ACC112 (cell line): ENCODE measurements at regions not wholly inside any gene's neighbourhood (a gene's known extent, or its start where the extent isn't known, plus 50 kb on each side); places are given as distances from the start of the nearest gene placed in this dataset.
A peak's percentile ranks its signal among the peaks of the same experiment; 100 is the strongest.
"Not testable (repeated sequence)": the region's sequence is repeated elsewhere in the genome, so short reads cannot be mapped to it uniquely, and the experiment has no call there.

Experiments
- H2AFZ ChIP-seq: fragments of 200-600 bp; sonication (generic); one replicate; pipeline ENCODE4 v1.6.0; 2017; ENCODE audit warnings: antibody characterized with exemption, low read length; ENCODE audit not compliant: unreplicated experiment
- H3K27ac ChIP-seq: fragments of 200-600 bp; sonication (generic); 2 replicates; pipeline ENCODE4 v1.5.1; 2014; ENCODE audit warnings: low read depth, mild to moderate bottlenecking, antibody characterized with exemption, low read length, moderate library complexity
- H3K27me3 ChIP-seq: fragments of 200-600 bp; sonication (generic); 2 replicates; pipeline ENCODE4 v1.6.1; 2014; ENCODE audit warnings: mild to moderate bottlenecking, antibody characterized with exemption, low read length, moderate library complexity, mixed read lengths; ENCODE audit not compliant: insufficient read depth
- H3K36me3 ChIP-seq: fragments of 200-600 bp; sonication (generic); 2 replicates; pipeline ENCODE4 v1.6.1; 2016; ENCODE audit warnings: mild to moderate bottlenecking, antibody characterized with exemption, low read length, moderate library complexity, mixed read lengths; ENCODE audit not compliant: insufficient read depth
- H3K4me1 ChIP-seq: fragments of 200-600 bp; sonication (generic); one replicate; pipeline ENCODE4 v1.6.1; 2016; ENCODE audit warnings: low read length, mixed read lengths; ENCODE audit not compliant: insufficient read depth, unreplicated experiment, control insufficient read depth
- H3K4me3 ChIP-seq: fragments of 200-600 bp; sonication (generic); 2 replicates; pipeline ENCODE4 v1.5.1; 2014; ENCODE audit warnings: mild to moderate bottlenecking, low read depth, low read length
- H3K79me2 ChIP-seq: fragments of 200-600 bp; sonication (generic); one replicate; pipeline ENCODE4 v1.6.0; 2016; ENCODE audit warnings: low read length; ENCODE audit not compliant: control insufficient read depth, unreplicated experiment, insufficient read depth

GRCh38 chr15:95784508-95784907, 546.0 kb upstream of the NR2F2 start:
- Histone ChIP-seq H3K4me3 (no peak overlapping the region), H3K79me2 (no peaks in the 10 kb centered on the region), H3K36me3 (no peaks in the 10 kb centered on the region), H3K4me1 (no peaks in the 10 kb centered on the region), H3K27ac (no peak overlapping the region), H2AFZ (no peak overlapping the region), H3K27me3 (no peaks in the 10 kb centered on the region)

GRCh38 chr15:95785276-95785675, 545.2 kb upstream of the NR2F2 start:
- H3K27ac ChIP-seq, H3K79me2 ChIP-seq: not testable (repeated sequence)

DNA sequence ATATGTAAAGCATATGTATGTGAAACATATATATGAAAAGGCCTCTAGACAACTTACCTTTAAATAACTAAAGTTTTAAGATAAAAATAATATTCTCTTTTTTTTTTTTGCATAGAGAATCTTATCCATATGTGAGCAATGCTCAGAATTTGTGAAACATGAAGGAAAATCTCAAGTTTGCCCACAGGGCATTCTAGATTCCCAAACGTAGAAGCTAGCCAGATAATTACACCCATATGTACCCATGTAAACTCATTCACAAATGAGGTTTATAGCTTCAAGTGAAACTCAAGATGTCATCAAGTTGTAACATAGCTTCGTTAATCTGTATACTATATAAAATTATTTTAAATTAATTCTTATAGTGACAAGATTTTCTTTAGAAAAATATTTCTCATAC, 537.3 kb upstream of the NR2F2 start:
- no peaks in the 10 kb centered on the region for H3K4me1 ChIP-seq
- no peaks in the 10 kb centered on the region for H3K36me3 ChIP-seq
- no peak overlapping the region for H3K4me3 ChIP-seq
- no peaks in the 10 kb centered on the region for H3K27me3 ChIP-seq
- no peak overlapping the region for H2AFZ ChIP-seq
- H3K79me2 ChIP-seq = no peaks in the 10 kb centered on the region
- H3K27ac ChIP-seq = no peak overlapping the region

More at GRCh38 chr15:95785276-95785675, 545.2 kb upstream of the NR2F2 start:
- H3K4me3 ChIP-seq, H3K27me3 ChIP-seq, H2AFZ ChIP-seq, H3K36me3 ChIP-seq, H3K4me1 ChIP-seq: not testable (repeated sequence)

DNA sequence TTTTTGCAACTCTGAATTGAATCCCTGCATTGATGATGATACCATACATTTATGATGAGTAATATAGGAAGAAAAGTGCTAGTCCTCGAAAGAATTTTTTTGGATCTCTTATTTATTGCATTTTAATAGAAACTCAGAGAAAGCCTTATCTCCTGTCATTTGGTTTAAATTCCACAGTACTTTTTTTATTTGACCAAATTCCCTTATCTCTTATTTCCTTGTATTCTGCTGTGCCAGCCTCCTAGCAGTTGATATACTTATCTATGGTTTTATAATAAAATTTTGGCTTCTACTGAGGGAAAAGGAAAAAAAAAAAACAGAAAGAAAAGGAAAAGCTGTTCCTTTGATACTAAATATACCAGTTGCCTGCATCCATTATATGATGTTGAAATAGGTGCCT, 535.1 kb upstream of the NR2F2 start:
- no peak overlapping the region for H3K4me3 ChIP-seq

DNA sequence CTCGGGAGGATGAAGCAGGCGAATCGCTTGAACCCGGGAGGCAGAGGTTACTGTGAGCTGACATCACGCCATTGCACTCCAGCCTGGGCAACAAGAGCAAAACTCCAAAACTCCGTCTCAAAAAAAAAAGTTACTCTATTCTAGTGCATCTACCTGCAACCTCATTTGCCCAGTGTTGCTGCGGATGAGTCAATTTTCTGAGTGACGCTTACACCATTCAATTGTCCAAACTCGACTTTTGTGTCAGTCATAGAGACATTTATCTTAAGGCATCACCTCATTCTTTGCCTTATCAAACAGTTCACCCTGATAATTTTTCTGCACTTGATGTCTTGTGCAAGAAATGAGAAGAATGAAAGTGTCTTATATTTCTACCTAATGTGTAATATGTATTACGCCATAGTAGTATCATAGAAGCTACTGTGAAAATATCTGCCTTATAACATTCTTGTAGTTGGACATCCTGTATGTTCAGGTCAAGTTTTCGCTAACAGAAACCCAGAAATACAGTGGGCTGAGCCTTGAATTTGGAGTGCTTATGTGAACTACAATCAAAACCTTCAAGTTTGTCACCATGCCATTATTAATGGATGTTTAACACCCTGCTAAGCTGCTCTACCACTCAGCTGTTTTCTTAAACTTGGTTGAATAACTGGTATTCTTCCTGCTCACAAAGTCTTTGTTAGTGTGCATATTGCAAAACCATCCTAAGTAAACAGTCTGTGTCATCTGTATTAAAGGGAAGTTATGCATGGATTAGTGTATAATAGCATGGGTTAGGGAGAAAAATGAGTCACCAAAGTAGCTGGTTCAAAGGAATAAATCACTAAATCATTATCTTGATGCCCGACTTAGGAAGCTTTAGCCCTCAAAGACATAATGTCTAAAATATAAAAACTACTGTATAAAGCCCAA, 531.0 kb upstream of the NR2F2 start:
- Histone ChIP-seq H3K27ac (peak overlapping the region; percentile 72), H3K4me1 (peaks cover 15% of the 10 kb centered on the region), H3K27me3 (no peaks in the 10 kb centered on the region), H3K4me3 (peak overlapping the region; percentile 20; the same call in 1 of the 2 replicates), H2AFZ (peak overlapping the region; percentile 43), H3K79me2 (no peaks in the 10 kb centered on the region), H3K36me3 (no peaks in the 10 kb centered on the region)

More for the DNA sequence above, 535.1 kb upstream of the NR2F2 start:
- Histone ChIP-seq H3K4me1 (peaks cover 13% of the 10 kb centered on the region), H3K79me2 (no peaks in the 10 kb centered on the region), H3K36me3 (no peaks in the 10 kb centered on the region), H3K27me3 (no peaks in the 10 kb centered on the region), H3K27ac (no peak overlapping the region), H2AFZ (no peak overlapping the region)

GRCh38 chr15:95804484-95804883, 526.0 kb upstream of the NR2F2 start:
- Histone ChIP-seq H3K27ac (no peak overlapping the region), H3K4me1 (peaks cover 10% of the 10 kb centered on the region), H3K79me2 (no peaks in the 10 kb centered on the region), H3K27me3 (no peaks in the 10 kb centered on the region), H2AFZ (no peak overlapping the region), H3K36me3 (no peaks in the 10 kb centered on the region), H3K4me3 (no peak overlapping the region)

DNA sequence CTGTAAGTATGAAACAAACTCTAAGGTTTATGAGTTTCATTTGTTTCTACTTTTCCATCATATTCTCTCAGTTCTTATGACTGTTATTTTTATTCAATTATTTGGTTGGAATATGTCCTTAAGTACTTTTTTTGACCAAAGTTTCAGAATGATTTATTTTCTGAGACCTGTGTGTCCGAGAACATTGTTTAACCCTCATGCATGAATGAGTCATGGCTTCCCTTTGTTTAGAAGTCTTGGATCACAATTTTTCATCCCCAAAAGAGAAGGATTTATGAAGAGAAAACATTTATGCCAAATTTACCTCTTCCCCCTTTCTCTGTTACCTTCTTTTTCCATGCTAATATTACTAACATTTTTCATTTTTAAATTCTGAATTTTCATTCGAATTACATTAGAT, 518.0 kb upstream of the NR2F2 start:
- no peaks in the 10 kb centered on the region for H3K4me1 ChIP-seq
- no peak overlapping the region for H3K4me3 ChIP-seq
- no peaks in the 10 kb centered on the region for H3K79me2 ChIP-seq
- no peak overlapping the region for H2AFZ ChIP-seq
- peak overlapping the region; percentile 4; the same call in 1 of the 2 replicates for H3K27ac ChIP-seq
- no peaks in the 10 kb centered on the region for H3K36me3 ChIP-seq
- no peaks in the 10 kb centered on the region for H3K27me3 ChIP-seq

GRCh38 chr15:95814908-95815307, 515.6 kb upstream of the NR2F2 start:
- Histone ChIP-seq H2AFZ (no peak overlapping the region), H3K79me2 (no peaks in the 10 kb centered on the region), H3K27me3 (no peaks in the 10 kb centered on the region), H3K4me1 (no peaks in the 10 kb centered on the region), H3K27ac (no peak overlapping the region), H3K4me3 (no peak overlapping the region), H3K36me3 (no peaks in the 10 kb centered on the region)

DNA sequence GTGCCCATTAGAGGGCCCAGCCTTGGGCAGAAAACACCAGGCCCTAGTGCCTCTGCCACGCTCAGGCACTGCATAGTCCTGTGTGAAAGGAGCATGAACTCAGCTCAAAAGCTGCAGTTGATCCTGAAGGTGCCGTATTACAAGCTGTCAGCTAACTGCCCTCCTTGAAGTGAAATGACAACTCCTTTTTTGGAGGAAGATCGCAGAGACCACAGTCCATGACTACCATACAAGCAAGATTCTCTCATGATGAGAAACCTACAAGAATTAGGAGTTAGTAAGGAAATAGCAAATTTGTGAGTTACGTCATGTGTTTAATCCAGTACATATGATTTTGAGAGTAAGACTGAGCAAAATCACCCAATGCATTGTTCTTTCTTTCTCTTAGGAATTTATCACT, 513.9 kb upstream of the NR2F2 start:
- Histone ChIP-seq H3K4me1 (no peaks in the 10 kb centered on the region), H2AFZ (no peak overlapping the region), H3K27me3 (no peaks in the 10 kb centered on the region)

GRCh38 chr15:95822961-95823360, 507.5 kb upstream of the NR2F2 start:
- no peak overlapping the region for H2AFZ ChIP-seq
- H3K27ac ChIP-seq = no peak overlapping the region
- H3K27me3 ChIP-seq = no peaks in the 10 kb centered on the region
- no peaks in the 10 kb centered on the region for H3K79me2 ChIP-seq
- H3K4me1 ChIP-seq = no peaks in the 10 kb centered on the region
- H3K4me3 ChIP-seq = no peak overlapping the region
- H3K36me3 ChIP-seq = no peaks in the 10 kb centered on the region

More for the DNA sequence above, 513.9 kb upstream of the NR2F2 start:
- Histone ChIP-seq H3K36me3 (no peaks in the 10 kb centered on the region), H3K4me3 (no peak overlapping the region), H3K79me2 (no peaks in the 10 kb centered on the region), H3K27ac (no peak overlapping the region)

- no peak overlapping the region for H3K27ac ChIP-seq
- H3K36me3 ChIP-seq = no peaks in the 10 kb centered on the region
- H3K4me1 ChIP-seq = no peaks in the 10 kb centered on the region
- no peaks in the 10 kb centered on the region for H3K27me3 ChIP-seq
- H2AFZ ChIP-seq = no peak overlapping the region
- no peaks in the 10 kb centered on the region for H3K79me2 ChIP-seq
- no peak overlapping the region for H3K4me3 ChIP-seq
These were observed 505.3 kb upstream of the NR2F2 start for GRCh38 chr15:95825208-95825607.
